ENCODE measurements at regions not wholly inside any gene's neighbourhood (a gene's known extent, or its start where the extent isn't known, plus 50 kb on each side); places are given as distances from the start of the nearest gene placed in this dataset.

DNA sequence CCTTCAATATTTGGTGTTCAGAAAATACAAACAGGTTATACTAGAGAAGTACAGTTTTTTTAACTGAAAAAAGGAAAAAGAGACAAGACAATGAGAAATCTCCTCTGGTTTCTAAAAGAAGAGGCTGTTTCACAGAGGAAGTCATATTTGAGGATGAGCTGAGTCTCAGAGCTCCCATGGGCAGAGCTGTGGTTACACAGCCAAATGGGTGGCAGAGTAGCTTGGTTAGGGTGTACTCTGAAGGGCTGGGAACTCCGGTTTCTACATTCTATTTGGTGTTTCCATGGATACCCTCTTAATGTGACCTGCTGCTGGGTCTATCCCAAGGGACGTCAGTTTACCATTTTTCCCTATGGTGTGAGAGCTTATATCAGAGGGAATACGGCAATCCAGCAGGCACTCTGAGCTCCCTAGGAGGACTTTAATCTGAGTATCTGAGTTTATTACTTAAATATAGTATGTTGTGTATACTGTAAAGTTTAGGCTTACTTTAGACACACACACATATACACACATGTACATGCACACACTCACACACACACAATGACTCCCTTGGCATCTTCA is 74.2 kb downstream of the CYRIA start:
- H3K9me3 ChIP-seq (ENCODE audit: low read length), result no peaks in the 10 kb centered on the region
- H3K36me3 ChIP-seq (ENCODE audit: insufficient read depth, low read length), result peaks cover 13% of the 10 kb centered on the region
- no peaks in the 10 kb centered on the region for H3K79me2 ChIP-seq (ENCODE audit: insufficient read depth, low read length)
- no peak for TF ChIP-seq EZH2 (IDR thresholded peaks at IDR 0.05; ENCODE audit: borderline replicate concordance, low read length)
- TF ChIP-seq, protein P1, sequence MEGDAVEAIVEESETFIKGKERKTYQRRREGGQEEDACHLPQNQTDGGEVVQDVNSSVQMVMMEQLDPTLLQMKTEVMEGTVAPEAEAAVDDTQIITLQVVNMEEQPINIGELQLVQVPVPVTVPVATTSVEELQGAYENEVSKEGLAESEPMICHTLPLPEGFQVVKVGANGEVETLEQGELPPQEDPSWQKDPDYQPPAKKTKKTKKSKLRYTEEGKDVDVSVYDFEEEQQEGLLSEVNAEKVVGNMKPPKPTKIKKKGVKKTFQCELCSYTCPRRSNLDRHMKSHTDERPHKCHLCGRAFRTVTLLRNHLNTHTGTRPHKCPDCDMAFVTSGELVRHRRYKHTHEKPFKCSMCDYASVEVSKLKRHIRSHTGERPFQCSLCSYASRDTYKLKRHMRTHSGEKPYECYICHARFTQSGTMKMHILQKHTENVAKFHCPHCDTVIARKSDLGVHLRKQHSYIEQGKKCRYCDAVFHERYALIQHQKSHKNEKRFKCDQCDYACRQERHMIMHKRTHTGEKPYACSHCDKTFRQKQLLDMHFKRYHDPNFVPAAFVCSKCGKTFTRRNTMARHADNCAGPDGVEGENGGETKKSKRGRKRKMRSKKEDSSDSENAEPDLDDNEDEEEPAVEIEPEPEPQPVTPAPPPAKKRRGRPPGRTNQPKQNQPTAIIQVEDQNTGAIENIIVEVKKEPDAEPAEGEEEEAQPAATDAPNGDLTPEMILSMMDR (IDR thresholded peaks at IDR 0.05; ENCODE audit: low read length), result no peak
- no peak overlapping the region for H3K4me3 ChIP-seq (ENCODE audit: low read depth, low read length, poor library complexity, severe bottlenecking)
- H2AFZ ChIP-seq (ENCODE audit: low read length), result no peak overlapping the region
- H3K27me3 ChIP-seq (ENCODE audit: insufficient read depth, low read length), result no peaks in the 10 kb centered on the region
- no peaks in the 10 kb centered on the region for H4K20me1 ChIP-seq (ENCODE audit: insufficient read depth, low read length)
- H3K4me1 ChIP-seq (ENCODE audit: insufficient read depth, low read length, severe bottlenecking), result no peaks in the 10 kb centered on the region
- H3F3A ChIP-seq (ENCODE audit: insufficient read depth, low read length), result no peaks in the 10 kb centered on the region
- no peak overlapping the region for H3K4me2 ChIP-seq (ENCODE audit: low read length)
- H3K9me2 ChIP-seq (ENCODE audit: low read depth, low read length), result no peaks in the 10 kb centered on the region
- H3K9ac ChIP-seq (ENCODE audit: low read length), result no peak overlapping the region
- H3K27ac ChIP-seq (ENCODE audit: low read depth, low read length, poor library complexity, severe bottlenecking), result no peak overlapping the region

DNA sequence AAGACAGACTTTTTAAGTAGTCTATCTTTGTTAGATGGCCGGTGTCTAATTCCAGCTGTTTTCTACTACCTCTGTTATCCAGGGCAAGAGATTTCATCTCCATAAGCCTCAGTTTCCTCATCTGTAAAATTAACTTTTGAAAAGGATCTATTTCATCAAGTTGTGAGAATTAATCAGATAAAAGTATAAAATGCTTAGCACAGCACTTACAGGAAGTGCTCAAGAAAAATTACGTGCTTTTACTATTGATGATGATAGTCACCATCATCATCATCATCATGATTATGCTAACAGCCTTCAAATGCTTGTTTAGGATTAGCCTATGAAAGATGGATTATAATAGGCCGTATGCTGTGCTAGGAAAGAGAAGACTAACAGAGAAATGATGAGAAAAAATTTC is 76.2 kb downstream of the CYRIA start:
- Histone ChIP-seq H3K27ac (ENCODE audit: low read depth, low read length, poor library complexity, severe bottlenecking) (no peak overlapping the region), H2AFZ (ENCODE audit: low read length) (no peak overlapping the region), H3K79me2 (ENCODE audit: insufficient read depth, low read length) (no peaks in the 10 kb centered on the region), H3K9me2 (ENCODE audit: low read depth, low read length) (no peaks in the 10 kb centered on the region), H4K20me1 (ENCODE audit: insufficient read depth, low read length) (no peaks in the 10 kb centered on the region), H3F3A (ENCODE audit: insufficient read depth, low read length) (no peaks in the 10 kb centered on the region), H3K4me2 (ENCODE audit: low read length) (no peak overlapping the region), H3K27me3 (ENCODE audit: insufficient read depth, low read length) (no peaks in the 10 kb centered on the region), H3K9ac (ENCODE audit: low read length) (no peak overlapping the region), H3K4me3 (ENCODE audit: low read depth, low read length, poor library complexity, severe bottlenecking) (no peak overlapping the region), H3K36me3 (ENCODE audit: insufficient read depth, low read length) (peaks cover 13% of the 10 kb centered on the region), H3K4me1 (ENCODE audit: insufficient read depth, low read length, severe bottlenecking) (no peaks in the 10 kb centered on the region), H3K9me3 (ENCODE audit: low read length) (no peaks in the 10 kb centered on the region)
- TF ChIP-seq, protein P1 (IDR thresholded peaks at IDR 0.05; ENCODE audit: low read length), result no peak
- TF ChIP-seq EZH2 (IDR thresholded peaks at IDR 0.05; ENCODE audit: borderline replicate concordance, low read length), result no peak

DNA sequence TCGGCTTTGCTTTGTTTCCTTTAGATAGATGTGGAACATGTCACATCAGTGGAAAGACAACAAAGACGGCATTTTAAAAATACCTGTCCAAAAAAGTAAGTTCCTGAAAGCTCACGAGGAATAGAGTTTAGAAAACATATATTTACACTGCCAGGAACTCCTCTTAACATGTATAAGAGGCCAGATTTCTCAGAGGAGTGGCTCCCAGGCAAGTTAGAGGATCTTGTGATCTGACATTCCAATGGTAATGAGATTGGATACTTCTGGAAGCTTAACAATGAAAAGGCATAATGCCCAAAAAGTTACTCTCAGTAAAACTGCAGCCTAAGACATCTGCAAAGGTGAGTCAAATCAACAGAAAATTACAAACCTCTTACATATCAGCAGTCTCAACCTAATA is 77.1 kb downstream of the CYRIA start:
- H3F3A ChIP-seq (ENCODE audit: insufficient read depth, low read length), result no peaks in the 10 kb centered on the region
- H3K27ac ChIP-seq (ENCODE audit: low read depth, low read length, poor library complexity, severe bottlenecking), result no peak overlapping the region
- no peak overlapping the region for H3K4me3 ChIP-seq (ENCODE audit: low read depth, low read length, poor library complexity, severe bottlenecking)
- no peaks in the 10 kb centered on the region for H3K9me3 ChIP-seq (ENCODE audit: low read length)
- H3K4me2 ChIP-seq (ENCODE audit: low read length), result no peak overlapping the region
- H3K9me2 ChIP-seq (ENCODE audit: low read depth, low read length), result no peaks in the 10 kb centered on the region
- peaks cover 13% of the 10 kb centered on the region for H3K36me3 ChIP-seq (ENCODE audit: insufficient read depth, low read length)
- no peak for TF ChIP-seq EZH2 (IDR thresholded peaks at IDR 0.05; ENCODE audit: borderline replicate concordance, low read length)
- TF ChIP-seq, protein P1 (IDR thresholded peaks at IDR 0.05; ENCODE audit: low read length), result no peak
- H3K79me2 ChIP-seq (ENCODE audit: insufficient read depth, low read length), result no peaks in the 10 kb centered on the region
- no peaks in the 10 kb centered on the region for H3K27me3 ChIP-seq (ENCODE audit: insufficient read depth, low read length)
- H3K4me1 ChIP-seq (ENCODE audit: insufficient read depth, low read length, severe bottlenecking), result no peaks in the 10 kb centered on the region
- H3K9ac ChIP-seq (ENCODE audit: low read length), result no peak overlapping the region
- H4K20me1 ChIP-seq (ENCODE audit: insufficient read depth, low read length), result no peaks in the 10 kb centered on the region
- H2AFZ ChIP-seq (ENCODE audit: low read length), result no peak overlapping the region
